ENCODE measurements at regions not wholly inside any gene's neighbourhood (a gene's known extent, or its start where the extent isn't known, plus 50 kb on each side); places are given as distances from the start of the nearest gene placed in this dataset.

DNA sequence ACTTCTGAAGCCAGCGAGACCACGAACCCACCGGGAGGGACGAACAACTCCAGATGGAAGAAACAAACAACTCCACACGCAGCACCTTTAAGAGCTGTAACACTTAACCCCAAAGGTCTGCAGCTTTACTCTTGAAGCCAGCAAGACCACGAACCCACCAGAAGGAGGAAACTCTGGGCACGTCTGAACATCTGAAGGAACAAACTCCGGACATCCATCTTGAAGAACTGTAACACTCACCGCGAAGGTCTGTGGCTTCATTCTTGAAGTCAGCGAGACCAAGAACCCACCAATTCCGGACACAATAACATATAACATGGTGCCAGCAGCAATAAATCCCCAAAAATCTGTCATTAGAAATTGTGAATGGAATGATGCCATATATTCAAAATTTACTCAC lies 180.9 kb downstream of the TLE1 start:
- H3K4me3 ChIP-seq (ENCODE audit: low read depth, low read length), result no peak overlapping the region
- DNase-seq (ENCODE audit: low read depth, low spot score), result no peak
- ChIA-PET POLR2A (interaction anchor here (0.6 kb wide), 1 partner anchor 68 kb away, joined by 3 read pairs; no protein-coding TSS in a partner anchor), CTCF (no interaction called here)
- TF ChIP-seq, protein P1, sequence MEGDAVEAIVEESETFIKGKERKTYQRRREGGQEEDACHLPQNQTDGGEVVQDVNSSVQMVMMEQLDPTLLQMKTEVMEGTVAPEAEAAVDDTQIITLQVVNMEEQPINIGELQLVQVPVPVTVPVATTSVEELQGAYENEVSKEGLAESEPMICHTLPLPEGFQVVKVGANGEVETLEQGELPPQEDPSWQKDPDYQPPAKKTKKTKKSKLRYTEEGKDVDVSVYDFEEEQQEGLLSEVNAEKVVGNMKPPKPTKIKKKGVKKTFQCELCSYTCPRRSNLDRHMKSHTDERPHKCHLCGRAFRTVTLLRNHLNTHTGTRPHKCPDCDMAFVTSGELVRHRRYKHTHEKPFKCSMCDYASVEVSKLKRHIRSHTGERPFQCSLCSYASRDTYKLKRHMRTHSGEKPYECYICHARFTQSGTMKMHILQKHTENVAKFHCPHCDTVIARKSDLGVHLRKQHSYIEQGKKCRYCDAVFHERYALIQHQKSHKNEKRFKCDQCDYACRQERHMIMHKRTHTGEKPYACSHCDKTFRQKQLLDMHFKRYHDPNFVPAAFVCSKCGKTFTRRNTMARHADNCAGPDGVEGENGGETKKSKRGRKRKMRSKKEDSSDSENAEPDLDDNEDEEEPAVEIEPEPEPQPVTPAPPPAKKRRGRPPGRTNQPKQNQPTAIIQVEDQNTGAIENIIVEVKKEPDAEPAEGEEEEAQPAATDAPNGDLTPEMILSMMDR (IDR thresholded peaks at IDR 0.05; ENCODE audit: insufficient read depth, low read length, missing control alignments), result no peak

DNA sequence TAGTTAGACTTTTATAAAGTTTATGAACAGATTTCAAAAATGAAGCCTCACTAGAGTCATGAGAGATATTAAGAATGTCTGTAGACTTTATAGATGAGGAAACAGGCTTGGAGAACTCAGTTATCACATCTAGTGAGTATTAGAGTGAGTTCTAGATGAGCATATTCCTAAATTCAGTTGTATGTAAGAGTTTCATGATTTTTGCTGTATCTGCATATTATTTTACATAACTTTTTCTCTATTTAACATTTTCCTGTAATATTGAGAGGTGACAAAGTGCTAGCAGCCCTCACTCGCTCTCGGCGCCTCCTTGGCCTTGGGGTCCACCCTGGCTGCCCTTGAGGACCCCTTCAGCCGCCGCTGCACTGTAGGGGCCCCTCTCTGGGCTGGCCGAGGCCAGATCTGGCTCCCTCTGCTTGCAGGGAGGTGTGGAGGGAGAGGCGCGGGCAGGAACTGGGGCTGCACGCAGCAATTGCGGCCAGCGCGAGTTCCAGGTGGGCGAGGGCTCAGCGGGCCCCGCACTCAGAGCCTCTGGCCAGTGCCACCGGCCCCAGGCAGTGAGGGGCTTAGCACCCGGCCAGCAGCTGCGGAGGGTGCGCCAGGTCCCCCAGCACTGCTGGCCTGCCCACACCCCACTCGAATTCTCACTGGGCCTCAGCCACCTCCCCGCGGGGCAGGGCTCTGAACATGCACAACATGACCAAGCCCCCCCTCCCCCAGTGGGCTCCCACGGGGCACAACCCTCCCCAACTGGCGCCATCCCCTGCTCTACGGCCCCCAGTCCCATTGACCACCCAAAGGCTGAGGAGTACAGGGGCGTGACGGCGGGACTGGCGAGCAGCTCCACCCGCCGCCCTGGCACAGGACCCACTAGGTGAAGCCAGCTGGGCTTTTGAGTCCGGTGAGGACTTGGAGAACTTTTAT lies 182.1 kb downstream of the TLE1 start:
- ChIA-PET CTCF (interaction anchor here (1.0 kb wide), 1 partner anchor 17 kb away, joined by 3 read pairs; no protein-coding TSS in a partner anchor), POLR2A (no interaction called here)
- TF ChIP-seq, protein P1 (IDR thresholded peaks at IDR 0.05; ENCODE audit: insufficient read depth, low read length, missing control alignments), result no peak
- DNase-seq (ENCODE audit: low read depth, low spot score), result no peak
- no peak overlapping the region for H3K4me3 ChIP-seq (ENCODE audit: low read depth, low read length)

DNA sequence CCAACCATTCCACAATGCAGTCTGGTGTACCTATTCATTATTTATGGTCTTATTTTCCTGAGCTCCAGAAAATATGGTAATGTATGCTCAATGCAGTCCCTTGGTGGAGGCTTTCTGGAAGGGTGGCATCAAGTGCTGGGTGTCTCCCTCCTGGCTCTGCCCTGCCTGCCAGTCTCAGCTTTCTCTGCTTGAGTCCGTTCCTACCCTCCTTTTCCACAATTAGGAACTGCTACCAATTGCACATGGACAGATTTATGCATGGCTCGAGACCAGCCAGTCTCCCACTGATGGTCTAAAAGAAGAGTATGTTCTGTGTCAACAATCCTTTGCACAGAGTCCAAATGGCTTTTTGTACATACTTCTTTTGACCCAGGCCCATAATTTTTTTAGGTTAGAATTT lies 189.8 kb downstream of the TLE1 start:
- ChIA-PET POLR2A (no interaction called here), CTCF (interaction anchor here (1.7 to 4.7 kb wide), 2 partner anchors 13 to 24 kb away, joined by 5 to 15 read pairs; no protein-coding TSS in a partner anchor)
- DNase-seq (ENCODE audit: low read depth, low spot score), result no peak
- TF ChIP-seq, protein P1 (IDR thresholded peaks at IDR 0.05; ENCODE audit: insufficient read depth, low read length, missing control alignments), result no peak
- H3K4me3 ChIP-seq (ENCODE audit: low read depth, low read length), result no peak overlapping the region

DNA sequence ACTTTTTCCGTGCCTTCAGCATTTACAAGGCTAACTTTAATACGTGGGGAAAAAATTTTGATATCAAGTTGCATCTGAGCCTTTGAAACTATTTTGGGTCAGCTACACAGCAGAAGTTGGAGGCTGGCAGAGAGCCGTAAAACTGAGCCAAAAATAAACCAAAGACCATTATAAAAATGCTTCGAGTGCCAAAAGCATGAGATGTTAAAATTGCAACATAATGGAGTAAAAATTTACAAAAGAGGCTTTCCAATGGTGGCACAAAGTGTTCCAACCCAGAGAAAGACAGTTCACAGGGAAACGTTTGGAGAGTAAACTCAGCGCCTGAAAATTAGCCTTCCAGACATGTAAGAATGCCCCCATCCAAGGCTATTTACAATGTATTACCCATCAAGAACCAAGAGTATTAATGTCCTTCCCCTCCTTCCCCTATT lies 190.3 kb downstream of the TLE1 start:
- TF ChIP-seq, protein P1 (IDR thresholded peaks at IDR 0.05; ENCODE audit: insufficient read depth, low read length, missing control alignments), result no peak
- CTCF ChIA-PET, result interaction anchor here (1.7 to 4.7 kb wide), 2 partner anchors 14 to 24 kb away, joined by 5 to 15 read pairs; no protein-coding TSS in a partner anchor
- no peak for DNase-seq (ENCODE audit: low read depth, low spot score)
- POLR2A ChIA-PET, result no interaction called here
- H3K4me3 ChIP-seq (ENCODE audit: low read depth, low read length), result no peak overlapping the region

DNA sequence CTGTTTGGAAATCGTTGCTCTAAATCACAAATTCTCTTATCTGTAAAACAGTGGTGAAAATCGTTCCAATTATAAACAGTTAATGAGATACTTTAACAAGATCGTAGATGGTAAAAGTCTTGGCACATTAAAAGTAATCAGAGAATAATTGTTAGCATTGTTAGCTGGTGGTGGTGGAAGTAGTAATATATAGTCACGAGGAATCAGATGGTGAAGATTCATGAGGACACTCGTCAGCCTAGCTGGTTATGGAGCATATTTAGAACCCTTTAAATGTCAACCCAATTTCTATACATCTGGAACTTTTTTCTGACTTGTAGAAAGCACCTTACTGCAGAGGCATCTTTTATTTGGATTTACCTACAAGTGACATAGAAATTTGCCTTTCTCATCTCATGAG lies 190.8 kb downstream of the TLE1 start:
- DNase-seq (ENCODE audit: low read depth, low spot score), result no peak
- CTCF ChIA-PET, result no interaction called here
- TF ChIP-seq, protein P1 (IDR thresholded peaks at IDR 0.05; ENCODE audit: insufficient read depth, low read length, missing control alignments), result no peak
- no peak overlapping the region for H3K4me3 ChIP-seq (ENCODE audit: low read depth, low read length)
- POLR2A ChIA-PET, result no interaction called here

DNA sequence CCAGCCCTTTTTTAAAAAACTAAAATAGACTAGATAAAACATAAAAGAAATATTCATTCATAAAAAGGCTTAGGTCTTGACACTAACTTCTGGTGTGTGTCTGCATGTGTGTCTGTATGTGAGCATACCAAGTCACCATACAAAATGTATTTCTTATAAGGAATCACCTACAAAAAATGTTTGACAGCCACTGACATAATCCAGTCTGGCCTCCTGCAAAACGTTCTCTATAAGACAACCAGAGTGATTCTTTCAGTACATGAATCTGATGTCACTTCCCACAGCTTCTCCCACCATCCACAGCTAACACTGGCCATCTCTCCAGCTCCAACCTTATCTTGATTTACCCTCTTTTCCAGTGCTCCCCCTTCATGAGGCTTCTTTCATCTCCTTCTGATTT lies 192.3 kb downstream of the TLE1 start:
- no peak for DNase-seq (ENCODE audit: low read depth, low spot score)
- TF ChIP-seq, protein P1 (IDR thresholded peaks at IDR 0.05; ENCODE audit: insufficient read depth, low read length, missing control alignments), result no peak
- H3K4me3 ChIP-seq (ENCODE audit: low read depth, low read length), result no peak overlapping the region
- ChIA-PET POLR2A (no interaction called here), CTCF (no interaction called here)
